ENCODE measurements at regions not wholly inside any gene's neighbourhood (a gene's known extent, or its start where the extent isn't known, plus 50 kb on each side); places are given as distances from the start of the nearest gene placed in this dataset.
"Not testable (repeated sequence)": the region's sequence is repeated elsewhere in the genome, so short reads cannot be mapped to it uniquely, and the experiment has no call there.

DNA sequence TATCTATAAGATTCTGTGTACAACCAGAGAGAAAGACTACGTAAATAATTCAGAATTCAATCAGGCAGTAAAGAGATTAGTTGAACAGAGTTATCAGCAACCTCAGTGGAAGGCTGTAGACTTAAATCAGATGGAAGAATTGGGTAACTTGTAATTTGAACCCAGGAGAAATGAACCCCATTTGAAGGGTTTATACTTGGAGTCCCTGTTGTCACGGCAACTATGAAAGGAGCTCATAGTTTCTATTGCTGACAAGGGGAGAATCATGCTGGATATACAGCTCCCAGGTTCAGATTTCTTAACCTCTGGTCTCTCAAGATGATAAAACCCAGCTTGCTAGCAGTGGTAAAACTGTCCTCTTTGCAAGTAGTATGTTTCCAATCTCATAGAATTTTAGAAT, 54.4 kb upstream of the BMP4 start:
- Histone ChIP-seq H3K27me3 (ENCODE audit: control insufficient read depth in 1 of 2, insufficient read depth in 2 of 2, low read length in 2 of 2) (no peaks in the 10 kb centered on the region), H3K9ac (ENCODE audit: low read length) (no peak overlapping the region), H3K4me1 (ENCODE audit: insufficient read depth, low read length) (no peaks in the 10 kb centered on the region), H3K36me3 (ENCODE audit: insufficient read depth, low read length) (no peaks in the 10 kb centered on the region), H3K27ac (ENCODE audit: low read depth, low read length) (no peak overlapping the region), H3K9me3 (ENCODE audit: low read length) (no peaks in the 10 kb centered on the region), H3K4me3 (ENCODE audit: low read depth in 1 of 2, low read length in 2 of 2) (no peak overlapping the region)

GRCh38 chr14:54023027-54023426, 66.4 kb upstream of the BMP4 start:
- Histone ChIP-seq H3K4me3 (ENCODE audit: low read depth in 1 of 2, low read length in 2 of 2) (no peak overlapping the region), H3K36me3 (ENCODE audit: insufficient read depth, low read length) (no peaks in the 10 kb centered on the region), H3K9me3 (ENCODE audit: low read length) (no peaks in the 10 kb centered on the region), H3K27me3 (ENCODE audit: control insufficient read depth in 1 of 2, insufficient read depth in 2 of 2, low read length in 2 of 2) (no peaks in the 10 kb centered on the region), H3K27ac (ENCODE audit: low read depth, low read length) (no peak overlapping the region), H3K4me1 (ENCODE audit: insufficient read depth, low read length) (no peaks in the 10 kb centered on the region), H3K9ac (ENCODE audit: low read length) (no peak overlapping the region)

DNA sequence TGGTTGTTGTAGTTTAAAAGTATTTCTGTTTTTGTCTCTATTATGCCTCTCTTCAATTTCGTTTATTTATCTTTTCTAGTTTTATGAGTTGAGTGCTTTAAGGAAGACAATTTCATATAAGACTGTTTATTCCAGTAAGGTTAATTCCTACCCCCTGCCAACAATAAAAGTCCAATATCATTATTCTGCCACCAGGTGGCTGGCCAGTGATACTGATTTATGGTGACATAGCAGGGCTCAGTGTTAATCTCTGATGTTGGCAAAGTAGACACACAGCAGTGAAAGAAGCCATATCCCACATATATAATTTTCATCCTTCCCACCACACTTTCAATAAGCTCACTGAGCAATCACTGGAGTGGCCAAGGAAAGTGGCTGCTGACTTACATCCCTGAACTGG, 69.0 kb upstream of the BMP4 start:
- Histone ChIP-seq H3K4me3 (ENCODE audit: low read depth in 1 of 2, low read length in 2 of 2) (no peak overlapping the region), H3K27ac (ENCODE audit: low read depth, low read length) (no peak overlapping the region), H3K4me1 (ENCODE audit: insufficient read depth, low read length) (no peaks in the 10 kb centered on the region), H3K9me3 (ENCODE audit: low read length) (no peaks in the 10 kb centered on the region), H3K9ac (ENCODE audit: low read length) (no peak overlapping the region), H3K27me3 (ENCODE audit: control insufficient read depth in 1 of 2, insufficient read depth in 2 of 2, low read length in 2 of 2) (no peaks in the 10 kb centered on the region), H3K36me3 (ENCODE audit: insufficient read depth, low read length) (no peaks in the 10 kb centered on the region)

- Histone ChIP-seq H3K4me3 (ENCODE audit: low read depth in 1 of 2, low read length in 2 of 2) (no peak overlapping the region), H3K27ac (ENCODE audit: low read depth, low read length) (no peak overlapping the region)
Measured at GRCh38 chr14:54026671-54027070, 70.0 kb upstream of the BMP4 start.

DNA sequence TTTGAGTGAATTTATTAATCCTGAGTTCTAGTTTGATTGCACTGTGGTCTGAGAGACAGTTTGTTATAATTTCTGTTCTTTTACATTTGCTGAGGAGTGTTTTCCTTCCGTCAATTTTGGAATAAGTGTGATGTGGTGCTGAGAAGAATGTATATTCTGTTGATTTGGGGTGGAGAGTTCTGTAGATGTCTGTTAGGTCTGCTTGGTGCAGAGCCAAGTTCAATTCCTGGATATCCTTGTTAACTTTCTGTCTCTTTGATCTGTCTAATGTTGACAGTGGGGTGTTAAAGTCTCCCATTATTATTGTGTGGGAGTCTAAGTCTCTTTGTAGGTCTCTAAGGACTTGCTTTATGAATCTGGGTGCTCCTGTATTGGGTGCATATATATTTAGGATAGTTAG, 74.4 kb upstream of the BMP4 start:
- H3K27me3 ChIP-seq (ENCODE audit: control insufficient read depth in 1 of 2, insufficient read depth in 2 of 2, low read length in 2 of 2); H3K9me3 ChIP-seq (ENCODE audit: low read length); H3K27ac ChIP-seq (ENCODE audit: low read depth, low read length); H3K9ac ChIP-seq (ENCODE audit: low read length); H3K4me1 ChIP-seq (ENCODE audit: insufficient read depth, low read length); H3K36me3 ChIP-seq (ENCODE audit: insufficient read depth, low read length); H3K4me3 ChIP-seq (ENCODE audit: low read depth in 1 of 2, low read length in 2 of 2): not testable (repeated sequence)

More at GRCh38 chr14:54026671-54027070, 70.0 kb upstream of the BMP4 start:
- no peaks in the 10 kb centered on the region for H3K27me3 ChIP-seq (ENCODE audit: control insufficient read depth in 1 of 2, insufficient read depth in 2 of 2, low read length in 2 of 2)
- H3K9ac ChIP-seq (ENCODE audit: low read length), result no peak overlapping the region
- H3K4me1 ChIP-seq (ENCODE audit: insufficient read depth, low read length), result no peaks in the 10 kb centered on the region
- no peaks in the 10 kb centered on the region for H3K9me3 ChIP-seq (ENCODE audit: low read length)
- no peaks in the 10 kb centered on the region for H3K36me3 ChIP-seq (ENCODE audit: insufficient read depth, low read length)

DNA sequence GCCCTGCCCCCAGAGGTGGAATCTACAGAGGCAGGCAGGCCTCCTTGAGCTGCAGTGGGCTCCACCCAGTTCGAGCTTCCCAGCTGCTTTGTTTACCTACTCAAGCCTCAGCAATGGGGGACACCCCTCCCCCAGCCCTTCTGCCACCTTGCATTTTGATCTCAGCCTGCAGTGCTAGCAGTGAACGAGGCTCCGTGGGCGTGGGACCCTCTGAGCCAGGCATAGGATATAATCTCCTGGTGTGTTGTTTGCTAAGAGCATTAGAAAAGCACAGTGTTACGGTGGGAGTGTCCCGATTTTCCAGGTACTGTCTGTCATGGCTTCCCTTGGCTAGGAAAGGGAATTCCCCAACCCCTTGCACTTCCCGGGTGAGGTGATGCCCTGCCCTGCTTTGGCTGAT, 76.7 kb upstream of the BMP4 start:
- not testable (repeated sequence) for H3K9ac ChIP-seq (ENCODE audit: low read length); H3K9me3 ChIP-seq (ENCODE audit: low read length); H3K36me3 ChIP-seq (ENCODE audit: insufficient read depth, low read length); H3K4me3 ChIP-seq (ENCODE audit: low read depth in 1 of 2, low read length in 2 of 2); H3K4me1 ChIP-seq (ENCODE audit: insufficient read depth, low read length); H3K27ac ChIP-seq (ENCODE audit: low read depth, low read length); H3K27me3 ChIP-seq (ENCODE audit: control insufficient read depth in 1 of 2, insufficient read depth in 2 of 2, low read length in 2 of 2)

DNA sequence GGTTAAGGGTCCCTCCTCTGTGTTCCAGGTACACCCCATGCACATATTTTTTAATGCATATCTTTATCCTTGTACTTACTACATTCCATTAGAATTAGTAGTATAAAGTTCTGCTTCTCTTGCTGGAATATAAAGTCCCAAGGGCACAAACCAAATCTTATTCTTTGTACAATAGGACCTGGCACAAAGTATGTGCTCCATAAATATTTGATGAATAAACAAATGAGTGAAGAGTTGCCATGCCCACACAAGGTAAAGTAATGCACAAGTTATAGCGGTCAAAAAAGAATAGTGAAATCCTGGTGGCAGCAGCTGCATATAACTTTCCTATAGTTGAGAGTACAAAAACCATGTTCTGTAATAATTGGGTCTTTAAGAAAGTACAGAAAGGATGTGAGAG, 82.1 kb upstream of the BMP4 start:
- H3K9me3 ChIP-seq (ENCODE audit: low read length), result no peaks in the 10 kb centered on the region
- no peak overlapping the region for H3K27ac ChIP-seq (ENCODE audit: low read depth, low read length)

DNA sequence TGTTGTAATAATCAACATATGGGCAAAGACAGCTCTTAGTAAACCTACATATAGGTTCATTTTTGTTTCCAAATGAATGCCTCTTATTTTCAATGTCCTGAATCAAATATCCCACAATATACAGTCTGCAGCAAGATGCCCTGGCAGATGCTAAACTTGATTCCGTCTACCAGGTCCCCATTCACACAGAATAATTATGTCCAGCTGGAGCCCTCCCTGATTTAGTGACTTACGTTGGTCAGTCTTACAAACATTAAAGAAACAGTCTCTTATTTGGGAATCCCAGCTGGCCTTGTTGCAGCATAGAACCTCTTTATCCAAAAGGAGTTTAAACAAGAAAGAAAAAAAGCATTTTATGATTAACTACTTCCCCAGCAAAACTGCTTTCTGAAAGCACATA, 82.7 kb upstream of the BMP4 start:
- Histone ChIP-seq H3K4me3 (ENCODE audit: low read depth in 1 of 2, low read length in 2 of 2) (no peak overlapping the region), H3K9ac (ENCODE audit: low read length) (no peak overlapping the region), H3K9me3 (ENCODE audit: low read length) (no peaks in the 10 kb centered on the region), H3K27ac (ENCODE audit: low read depth, low read length) (no peak overlapping the region), H3K4me1 (ENCODE audit: insufficient read depth, low read length) (no peaks in the 10 kb centered on the region), H3K27me3 (ENCODE audit: control insufficient read depth in 1 of 2, insufficient read depth in 2 of 2, low read length in 2 of 2) (no peaks in the 10 kb centered on the region), H3K36me3 (ENCODE audit: insufficient read depth, low read length) (no peaks in the 10 kb centered on the region)

More for the DNA sequence above, 82.1 kb upstream of the BMP4 start:
- no peak overlapping the region for H3K9ac ChIP-seq (ENCODE audit: low read length)
- H3K4me1 ChIP-seq (ENCODE audit: insufficient read depth, low read length), result no peaks in the 10 kb centered on the region
- H3K4me3 ChIP-seq (ENCODE audit: low read depth in 1 of 2, low read length in 2 of 2), result no peak overlapping the region
- no peaks in the 10 kb centered on the region for H3K36me3 ChIP-seq (ENCODE audit: insufficient read depth, low read length)
- no peaks in the 10 kb centered on the region for H3K27me3 ChIP-seq (ENCODE audit: control insufficient read depth in 1 of 2, insufficient read depth in 2 of 2, low read length in 2 of 2)

- Histone ChIP-seq H3K9ac (ENCODE audit: low read length) (no peak overlapping the region), H3K4me3 (ENCODE audit: low read depth in 1 of 2, low read length in 2 of 2) (no peak overlapping the region), H3K27me3 (ENCODE audit: control insufficient read depth in 1 of 2, insufficient read depth in 2 of 2, low read length in 2 of 2) (no peaks in the 10 kb centered on the region), H3K36me3 (ENCODE audit: insufficient read depth, low read length) (no peaks in the 10 kb centered on the region), H3K9me3 (ENCODE audit: low read length) (no peaks in the 10 kb centered on the region), H3K27ac (ENCODE audit: low read depth, low read length) (no peak overlapping the region), H3K4me1 (ENCODE audit: insufficient read depth, low read length) (no peaks in the 10 kb centered on the region)
Measured at GRCh38 chr14:54040846-54041245, 84.2 kb upstream of the BMP4 start.

- Histone ChIP-seq H3K4me1 (ENCODE audit: insufficient read depth, low read length) (no peaks in the 10 kb centered on the region), H3K27me3 (ENCODE audit: control insufficient read depth in 1 of 2, insufficient read depth in 2 of 2, low read length in 2 of 2) (no peaks in the 10 kb centered on the region), H3K36me3 (ENCODE audit: insufficient read depth, low read length) (no peaks in the 10 kb centered on the region), H3K4me3 (ENCODE audit: low read depth in 1 of 2, low read length in 2 of 2) (no peak overlapping the region), H3K9ac (ENCODE audit: low read length) (no peak overlapping the region), H3K27ac (ENCODE audit: low read depth, low read length) (no peak overlapping the region), H3K9me3 (ENCODE audit: low read length) (no peaks in the 10 kb centered on the region)
Measured at GRCh38 chr14:54046250-54046649, 89.6 kb upstream of the BMP4 start.

- Histone ChIP-seq H3K27me3 (ENCODE audit: control insufficient read depth in 1 of 2, insufficient read depth in 2 of 2, low read length in 2 of 2) (no peaks in the 10 kb centered on the region), H3K27ac (ENCODE audit: low read depth, low read length) (no peak overlapping the region), H3K9me3 (ENCODE audit: low read length) (no peaks in the 10 kb centered on the region), H3K36me3 (ENCODE audit: insufficient read depth, low read length) (no peaks in the 10 kb centered on the region), H3K4me3 (ENCODE audit: low read depth in 1 of 2, low read length in 2 of 2) (no peak overlapping the region), H3K9ac (ENCODE audit: low read length) (no peak overlapping the region), H3K4me1 (ENCODE audit: insufficient read depth, low read length) (no peaks in the 10 kb centered on the region)
Measured at GRCh38 chr14:54047645-54048308, 91.2 kb upstream of the BMP4 start.

- no peak overlapping the region for H3K4me3 ChIP-seq (ENCODE audit: low read depth in 1 of 2, low read length in 2 of 2)
- no peak overlapping the region for H3K27ac ChIP-seq (ENCODE audit: low read depth, low read length)
- no peaks in the 10 kb centered on the region for H3K4me1 ChIP-seq (ENCODE audit: insufficient read depth, low read length)
- no peaks in the 10 kb centered on the region for H3K9me3 ChIP-seq (ENCODE audit: low read length)
- H3K9ac ChIP-seq (ENCODE audit: low read length), result no peak overlapping the region
- H3K27me3 ChIP-seq (ENCODE audit: control insufficient read depth in 1 of 2, insufficient read depth in 2 of 2, low read length in 2 of 2), result no peaks in the 10 kb centered on the region
- no peaks in the 10 kb centered on the region for H3K36me3 ChIP-seq (ENCODE audit: insufficient read depth, low read length)
Measured at GRCh38 chr14:54048311-54048710, 91.7 kb upstream of the BMP4 start.
